Mammary epithelial cell (primary cell): ENCODE measurements at regions not wholly inside any gene's neighbourhood (a gene's known extent, or its start where the extent isn't known, plus 50 kb on each side); places are given as distances from the start of the nearest gene placed in this dataset.

Experiments used
- EZH2 ChIP-seq: IDR thresholded peaks from 2 replicates; pipeline ENCODE4 v1.6.1; 2012; ENCODE audit warnings: low read length, inconsistent platforms, borderline replicate concordance
- TF ChIP-seq, protein P1 (sequence below), 2 donors: IDR thresholded peaks in 1 of 2; conservative IDR thresholded peaks in 1 of 2; 2 replicates each; pipeline ENCODE4 v1.5.1; 2011 to 2012; ENCODE audit warnings: inconsistent platforms in 2 of 2, low read length in 2 of 2, mild to moderate bottlenecking in 2 of 2, control low read depth in 1 of 2, low read depth in 1 of 2; ENCODE audit not compliant: insufficient read depth in 1 of 2; ENCODE audit errors: extremely low read depth in 1 of 2

DNA sequence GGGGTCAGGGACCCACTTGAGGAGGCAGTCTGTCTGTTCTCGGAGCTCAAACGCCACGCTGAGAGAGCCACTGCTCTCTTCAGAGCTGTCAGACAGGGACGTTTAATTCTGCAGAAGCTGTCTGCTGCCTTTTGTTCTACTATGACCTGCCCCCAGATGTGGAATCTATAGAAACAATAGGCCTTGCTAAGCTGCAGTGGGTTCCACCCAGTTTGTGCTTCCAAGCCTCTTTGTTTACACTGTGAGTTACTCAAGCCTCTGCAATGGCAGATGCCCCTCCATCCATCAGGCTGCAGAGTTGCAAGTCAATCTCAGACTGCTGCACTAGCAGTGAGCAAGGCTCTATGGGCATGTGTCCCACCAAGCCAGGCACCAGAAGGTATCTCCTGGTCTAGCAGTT, 158.1 kb downstream of the DTHD1 start:
- TF ChIP-seq, protein P1, sequence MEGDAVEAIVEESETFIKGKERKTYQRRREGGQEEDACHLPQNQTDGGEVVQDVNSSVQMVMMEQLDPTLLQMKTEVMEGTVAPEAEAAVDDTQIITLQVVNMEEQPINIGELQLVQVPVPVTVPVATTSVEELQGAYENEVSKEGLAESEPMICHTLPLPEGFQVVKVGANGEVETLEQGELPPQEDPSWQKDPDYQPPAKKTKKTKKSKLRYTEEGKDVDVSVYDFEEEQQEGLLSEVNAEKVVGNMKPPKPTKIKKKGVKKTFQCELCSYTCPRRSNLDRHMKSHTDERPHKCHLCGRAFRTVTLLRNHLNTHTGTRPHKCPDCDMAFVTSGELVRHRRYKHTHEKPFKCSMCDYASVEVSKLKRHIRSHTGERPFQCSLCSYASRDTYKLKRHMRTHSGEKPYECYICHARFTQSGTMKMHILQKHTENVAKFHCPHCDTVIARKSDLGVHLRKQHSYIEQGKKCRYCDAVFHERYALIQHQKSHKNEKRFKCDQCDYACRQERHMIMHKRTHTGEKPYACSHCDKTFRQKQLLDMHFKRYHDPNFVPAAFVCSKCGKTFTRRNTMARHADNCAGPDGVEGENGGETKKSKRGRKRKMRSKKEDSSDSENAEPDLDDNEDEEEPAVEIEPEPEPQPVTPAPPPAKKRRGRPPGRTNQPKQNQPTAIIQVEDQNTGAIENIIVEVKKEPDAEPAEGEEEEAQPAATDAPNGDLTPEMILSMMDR (conservative IDR thresholded peaks at IDR 0.05 in 1 of 2, IDR thresholded peaks at IDR 0.05 in 1 of 2; ENCODE audit: extremely low read depth in 1 of 2, insufficient read depth in 1 of 2, low read depth in 1 of 2, low read length in 2 of 2): no peak
- TF ChIP-seq EZH2: no peak
